ENCODE measurements at regions not wholly inside any gene's neighbourhood (a gene's known extent, or its start where the extent isn't known, plus 50 kb on each side); places are given as distances from the start of the nearest gene placed in this dataset.

DNA sequence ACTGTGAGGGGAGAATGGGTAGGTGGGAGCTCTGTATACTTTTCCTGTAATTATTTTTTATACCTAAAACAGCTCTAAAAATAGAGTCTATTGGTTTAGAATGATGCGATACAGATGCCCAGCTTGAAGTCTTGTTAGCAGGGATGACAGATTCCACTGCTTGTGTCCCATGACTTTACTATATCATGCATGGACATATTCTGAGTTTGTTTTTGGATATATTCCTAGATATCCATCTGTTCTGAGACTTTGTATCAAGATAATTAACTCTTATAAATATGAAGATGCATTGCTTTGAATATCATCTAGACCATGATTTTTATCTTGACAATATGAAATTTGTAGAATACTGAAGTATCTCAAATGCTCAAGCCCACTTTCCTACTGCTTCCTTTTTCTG, 1058.1 kb downstream of the RAPGEF2 start:
- Histone ChIP-seq H3K4me1 (no peaks in the 10 kb centered on the region), H3K36me3 (ENCODE audit: control insufficient read depth, insufficient read depth, low read length) (no peaks in the 10 kb centered on the region), H3K4me3 (ENCODE audit: low read depth, low read length) (no peak overlapping the region), H3K9me3 (no peaks in the 10 kb centered on the region), H3K27me3 (replicated peaks; ENCODE audit: control insufficient read depth, insufficient read depth, low read length) (no peaks in the 10 kb centered on the region)
- Mint-ChIP-seq H3K4me1 (ENCODE audit: low read depth, unreplicated experiment) (no peaks in the 10 kb centered on the region), H3K36me3 (ENCODE audit: insufficient read depth, unreplicated experiment) (no peaks in the 10 kb centered on the region), H3K4me3 (ENCODE audit: unreplicated experiment) (no peak overlapping the region), H3K27ac (ENCODE audit: unreplicated experiment) (no peak overlapping the region), H3K9me3 (ENCODE audit: unreplicated experiment) (no peaks in the 10 kb centered on the region), H3K27me3 (ENCODE audit: insufficient read depth, unreplicated experiment) (no peaks in the 10 kb centered on the region)
- no peak for TF ChIP-seq CTCF (IDR thresholded peaks at IDR 0.05; ENCODE audit: insufficient read depth in 1 of 2, low read depth in 1 of 2, low read length in 1 of 2, severe bottlenecking in 1 of 2, unreplicated experiment in 1 of 2)
- ChIA-PET POLR2A (no interaction called here), CTCF (no interaction called here)
- no peak for DNase-seq
- no TSS peak for BruUV-seq (replicated peaks)
- intact Hi-C loops (cut with micrococcal nuclease; ENCODE audit: unreplicated experiment) = no loop called here

DNA sequence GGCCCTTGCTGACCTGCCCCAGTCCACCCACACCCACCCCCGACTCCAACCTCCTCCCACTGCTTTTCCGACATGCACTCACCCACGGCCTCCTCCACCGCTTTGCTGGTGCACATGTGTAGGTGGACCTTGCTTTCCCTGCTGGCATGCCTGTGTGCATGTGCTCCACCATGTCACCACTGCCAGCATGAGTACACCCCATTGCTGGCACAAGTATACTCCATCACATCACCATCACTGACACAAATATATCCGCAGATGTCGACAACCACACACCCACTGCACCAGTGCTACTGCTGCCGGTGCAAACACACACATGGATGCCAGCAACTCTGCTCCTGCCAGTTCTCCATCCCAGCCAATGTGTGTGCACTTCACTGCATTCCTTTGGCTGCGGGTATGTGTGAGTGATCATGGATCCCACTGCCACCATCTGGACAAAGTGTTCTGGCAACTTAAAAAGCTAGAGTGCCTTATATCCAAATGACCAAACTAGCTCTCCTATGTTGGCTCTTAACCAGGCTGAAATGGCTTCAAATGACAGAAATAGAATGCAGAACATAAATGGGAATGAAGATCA, 1072.3 kb downstream of the RAPGEF2 start:
- no peaks in the 10 kb centered on the region for H3K27me3 Mint-ChIP-seq (ENCODE audit: insufficient read depth, unreplicated experiment)
- ChIA-PET POLR2A (no interaction called here), CTCF (interaction anchor here (0.6 to 1.2 kb wide), 2 partner anchors 228 to 260 kb away, joined by 3 read pairs; no protein-coding TSS in a partner anchor)
- Histone ChIP-seq H3K4me3 (ENCODE audit: low read depth, low read length) (no peak overlapping the region), H3K4me1 (no peaks in the 10 kb centered on the region), H3K27me3 (replicated peaks; ENCODE audit: control insufficient read depth, insufficient read depth, low read length) (no peaks in the 10 kb centered on the region), H3K36me3 (ENCODE audit: control insufficient read depth, insufficient read depth, low read length) (no peaks in the 10 kb centered on the region), H3K9me3 (no peaks in the 10 kb centered on the region)
- no peaks in the 10 kb centered on the region for H3K36me3 Mint-ChIP-seq (ENCODE audit: insufficient read depth, unreplicated experiment)
- DNase-seq = peak in 1 of 2 experiments; percentile 21
- TF ChIP-seq CTCF (IDR thresholded peaks at IDR 0.05; ENCODE audit: insufficient read depth in 1 of 2, low read depth in 1 of 2, low read length in 1 of 2, severe bottlenecking in 1 of 2, unreplicated experiment in 1 of 2) = peak; percentile 11 to 31
- intact Hi-C loops (cut with micrococcal nuclease; ENCODE audit: unreplicated experiment) = loop anchor here (1.0 to 10.0 kb wide), 2 partner anchors 228 to 410 kb away; no protein-coding TSS in a partner anchor
- H3K4me1 Mint-ChIP-seq (ENCODE audit: low read depth, unreplicated experiment) = no peaks in the 10 kb centered on the region
- no TSS peak for BruUV-seq (replicated peaks)
- no peak overlapping the region for H3K27ac Mint-ChIP-seq (ENCODE audit: unreplicated experiment)
- H3K9me3 Mint-ChIP-seq (ENCODE audit: unreplicated experiment) = no peaks in the 10 kb centered on the region
- no peak overlapping the region for H3K4me3 Mint-ChIP-seq (ENCODE audit: unreplicated experiment)

DNA sequence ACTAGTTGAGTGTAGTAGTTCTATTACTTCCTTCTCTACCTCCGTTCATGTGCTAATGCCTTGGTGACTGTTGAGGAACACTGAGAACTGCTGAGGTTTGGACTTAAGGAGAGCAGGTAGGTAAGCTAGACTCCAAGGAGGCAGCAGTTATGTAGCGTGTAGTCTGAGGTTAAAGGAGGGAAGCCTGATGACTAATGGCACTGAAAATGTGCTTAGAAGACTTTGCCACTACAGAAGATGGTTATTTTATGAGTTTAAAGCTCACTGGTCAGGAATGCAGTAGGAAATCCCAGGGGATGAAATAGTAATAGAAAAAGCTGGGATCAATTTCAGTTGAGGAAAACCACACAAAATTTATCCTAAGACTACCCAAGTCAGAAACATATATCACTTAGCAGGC, 1077.3 kb downstream of the RAPGEF2 start:
- Mint-ChIP-seq H3K27me3 (ENCODE audit: insufficient read depth, unreplicated experiment) (peaks cover 2% of the 10 kb centered on the region), H3K4me1 (ENCODE audit: low read depth, unreplicated experiment) (no peaks in the 10 kb centered on the region), H3K36me3 (ENCODE audit: insufficient read depth, unreplicated experiment) (no peaks in the 10 kb centered on the region), H3K27ac (ENCODE audit: unreplicated experiment) (no peak overlapping the region), H3K4me3 (ENCODE audit: unreplicated experiment) (no peak overlapping the region), H3K9me3 (ENCODE audit: unreplicated experiment) (no peaks in the 10 kb centered on the region)
- no peaks in the 10 kb centered on the region for H3K4me1 ChIP-seq
- no peaks in the 10 kb centered on the region for H3K9me3 ChIP-seq
- H3K4me3 ChIP-seq (ENCODE audit: low read depth, low read length) = no peak overlapping the region
- DNase-seq = no peak
- H3K36me3 ChIP-seq (ENCODE audit: control insufficient read depth, insufficient read depth, low read length) = no peaks in the 10 kb centered on the region
- H3K27me3 ChIP-seq (replicated peaks; ENCODE audit: control insufficient read depth, insufficient read depth, low read length) = no peaks in the 10 kb centered on the region
- POLR2A ChIA-PET = no interaction called here
- CTCF ChIA-PET = no interaction called here
- no peak for TF ChIP-seq CTCF (IDR thresholded peaks at IDR 0.05; ENCODE audit: insufficient read depth in 1 of 2, low read depth in 1 of 2, low read length in 1 of 2, severe bottlenecking in 1 of 2, unreplicated experiment in 1 of 2)
- BruUV-seq (replicated peaks) = no TSS peak
- intact Hi-C loops (cut with micrococcal nuclease; ENCODE audit: unreplicated experiment) = no loop called here

Data from Caco-2 (cell line).